Astrocyte of the spinal cord (primary cell): ENCODE measurements at regions not wholly inside any gene's neighbourhood (a gene's known extent, or its start where the extent isn't known, plus 50 kb on each side); places are given as distances from the start of the nearest gene placed in this dataset.

Experiments
- DNase-seq: peaks from one replicate; pipeline ENCODE4 v3.0.0; 2011; ENCODE audit warnings: low read depth, low spot score
- H3K4me3 ChIP-seq: 2 replicates; pipeline ENCODE4 v1.5.1; 2011; ENCODE audit warnings: low read depth, mild to moderate bottlenecking, low read length, moderate library complexity
- CTCF ChIP-seq: IDR thresholded peaks from 2 replicates; pipeline ENCODE4 v1.5.1; 2012; ENCODE audit warnings: low read depth, mild to moderate bottlenecking, low read length, inconsistent platforms
- in situ Hi-C: cut with HindIII; loops from 2 replicates; pipeline ENCODE4 v1.10.0; 2017; ENCODE audit warnings: low sequenced_read_pairs

GRCh38 chr6:130602151-130602770 lies 224.9 kb upstream of the SMLR1 start:
- DNase-seq, result peak; percentile 94
- in situ Hi-C loops, result no loop called here

GRCh38 chr6:130603391-130603790 lies 223.8 kb upstream of the SMLR1 start:
- in situ Hi-C loops, result no loop called here
- no peak for DNase-seq
- no peak overlapping the region for H3K4me3 ChIP-seq
- TF ChIP-seq CTCF, result no peak

More at GRCh38 chr6:130602151-130602770, 224.9 kb upstream of the SMLR1 start:
- H3K4me3 ChIP-seq, result no peak overlapping the region
- TF ChIP-seq CTCF, result no peak

- DNase-seq, result no peak
- H3K4me3 ChIP-seq, result no peak overlapping the region
- TF ChIP-seq CTCF, result no peak
- in situ Hi-C loops, result no loop called here
Measured at GRCh38 chr6:130604841-130605399, 222.3 kb upstream of the SMLR1 start.

GRCh38 chr6:130610303-130610702 lies 216.9 kb upstream of the SMLR1 start:
- H3K4me3 ChIP-seq, result no peak overlapping the region
- DNase-seq, result no peak
- TF ChIP-seq CTCF, result no peak
- in situ Hi-C loops, result no loop called here

GRCh38 chr6:130611366-130611765 lies 215.8 kb upstream of the SMLR1 start:
- H3K4me3 ChIP-seq, result no peak overlapping the region
- in situ Hi-C loops, result no loop called here
- no peak for DNase-seq
- no peak for TF ChIP-seq CTCF

GRCh38 chr6:130613176-130613575 lies 214.0 kb upstream of the SMLR1 start:
- DNase-seq, result no peak
- no peak for TF ChIP-seq CTCF
- in situ Hi-C loops, result no loop called here
- H3K4me3 ChIP-seq, result no peak overlapping the region

GRCh38 chr6:130615816-130616215 lies 211.4 kb upstream of the SMLR1 start:
- in situ Hi-C loops, result no loop called here
- no peak for DNase-seq
- no peak overlapping the region for H3K4me3 ChIP-seq
- no peak for TF ChIP-seq CTCF
